ENCODE measurements at regions not wholly inside any gene's neighbourhood (a gene's known extent, or its start where the extent isn't known, plus 50 kb on each side); places are given as distances from the start of the nearest gene placed in this dataset.

GRCh38 chr12:24172031-24172772 is 222.7 kb upstream of the SOX5 start (continued):
- TF ChIP-seq TFE3 (CRISPR knock-in tag; IDR thresholded peaks at IDR 0.05) (no peak), ZNF205 (CRISPR knock-in tag; IDR thresholded peaks at IDR 0.05) (no peak), REXO4 (CRISPR knock-in tag; IDR thresholded peaks at IDR 0.05; ENCODE audit: borderline replicate concordance) (no peak), ZNF136 (CRISPR knock-in tag; IDR thresholded peaks at IDR 0.05; ENCODE audit: low read depth) (no peak)

DNA sequence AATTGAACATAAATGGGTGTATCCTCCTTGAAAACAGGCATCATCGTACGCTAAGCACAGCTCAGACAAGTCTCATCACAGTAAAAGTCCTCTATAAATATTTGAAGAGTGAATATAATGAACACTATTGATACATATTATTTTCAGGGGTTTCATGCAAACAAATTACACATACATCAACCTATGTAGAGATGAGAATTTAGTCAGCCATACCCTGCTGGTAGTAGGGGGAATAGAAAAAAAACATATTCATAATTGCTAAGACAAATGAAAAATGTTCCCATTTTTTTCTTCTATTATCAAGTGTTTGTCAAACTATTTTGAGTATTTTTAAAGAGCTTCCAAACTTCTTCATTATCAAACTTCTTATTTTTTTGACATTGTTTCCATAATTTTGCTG is 205.6 kb upstream of the SOX5 start:
- FAIRE-seq: no peak
- CTCF ChIA-PET (ENCODE audit: low intra/inter-chr PET ratio, low total read pairs): no interaction called here
- no peak overlapping the region for H2AFZ ChIP-seq (ENCODE audit: low read length)
- H3K9me3 ChIP-seq (ENCODE audit: low read length): no peaks in the 10 kb centered on the region
- H3K4me1 ChIP-seq (ENCODE audit: insufficient read depth, low read length): no peaks in the 10 kb centered on the region
- H3K79me2 ChIP-seq (ENCODE audit: insufficient read depth, low read length): no peaks in the 10 kb centered on the region
- ATAC-seq: no peak
- H3K27ac ChIP-seq (ENCODE audit: extremely low read length, insufficient read depth, low read length): no peak overlapping the region
- TF ChIP-seq MEIS2 (CRISPR knock-in tag; IDR thresholded peaks at IDR 0.05) (no peak), MXD4 (CRISPR knock-in tag; IDR thresholded peaks at IDR 0.05) (no peak), ZNF768 (CRISPR knock-in tag; IDR thresholded peaks at IDR 0.05) (no peak)
- TF ChIP-seq, protein P1, sequence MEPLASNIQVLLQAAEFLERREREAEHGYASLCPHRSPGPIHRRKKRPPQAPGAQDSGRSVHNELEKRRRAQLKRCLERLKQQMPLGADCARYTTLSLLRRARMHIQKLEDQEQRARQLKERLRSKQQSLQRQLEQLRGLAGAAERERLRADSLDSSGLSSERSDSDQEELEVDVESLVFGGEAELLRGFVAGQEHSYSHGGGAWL (CRISPR knock-in tag; IDR thresholded peaks at IDR 0.05): no peak
- TF ChIP-seq, protein P2, sequence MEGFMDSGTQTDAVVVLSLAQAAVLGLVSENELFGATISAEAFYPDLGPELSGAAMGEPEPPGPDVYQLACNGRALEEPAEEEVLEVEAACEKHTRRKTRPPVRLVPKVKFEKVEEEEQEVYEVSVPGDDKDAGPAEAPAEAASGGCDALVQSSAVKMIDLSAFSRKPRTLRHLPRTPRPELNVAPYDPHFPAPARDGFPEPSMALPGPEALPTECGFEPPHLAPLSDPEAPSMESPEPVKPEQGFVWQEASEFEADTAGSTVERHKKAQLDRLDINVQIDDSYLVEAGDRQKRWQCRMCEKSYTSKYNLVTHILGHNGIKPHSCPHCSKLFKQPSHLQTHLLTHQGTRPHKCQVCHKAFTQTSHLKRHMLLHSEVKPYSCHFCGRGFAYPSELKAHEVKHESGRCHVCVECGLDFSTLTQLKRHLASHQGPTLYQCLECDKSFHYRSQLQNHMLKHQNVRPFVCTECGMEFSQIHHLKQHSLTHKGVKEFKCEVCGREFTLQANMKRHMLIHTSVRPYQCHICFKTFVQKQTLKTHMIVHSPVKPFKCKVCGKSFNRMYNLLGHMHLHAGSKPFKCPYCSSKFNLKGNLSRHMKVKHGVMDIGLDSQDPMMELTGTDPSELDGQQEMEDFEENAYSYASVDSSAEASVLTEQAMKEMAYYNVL (CRISPR knock-in tag; IDR thresholded peaks at IDR 0.05; ENCODE audit: borderline replicate concordance): no peak
- TF ChIP-seq, protein P3, sequence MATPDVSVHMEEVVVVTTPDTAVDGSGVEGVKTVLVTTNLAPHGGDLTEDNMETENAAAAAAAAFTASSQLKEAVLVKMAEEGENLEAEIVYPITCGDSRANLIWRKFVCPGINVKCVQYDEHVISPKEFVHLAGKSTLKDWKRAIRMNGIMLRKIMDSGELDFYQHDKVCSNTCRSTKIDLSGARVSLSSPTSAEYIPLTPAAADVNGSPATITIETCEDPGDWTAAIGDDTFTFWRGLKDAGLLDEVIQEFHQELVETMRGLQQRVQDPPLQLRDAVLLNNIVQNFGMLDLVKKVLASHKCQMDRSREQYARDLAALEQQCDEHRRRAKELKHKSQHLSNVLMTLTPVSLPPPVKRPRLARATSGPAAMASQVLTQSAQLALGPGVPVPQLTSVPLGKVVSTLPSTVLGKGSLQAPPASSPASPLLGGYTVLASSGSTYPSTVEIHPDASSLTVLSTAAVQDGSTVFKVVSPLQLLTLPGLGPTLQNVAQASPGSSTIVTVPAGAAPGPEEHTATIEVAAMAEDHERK (CRISPR knock-in tag; IDR thresholded peaks at IDR 0.05; ENCODE audit: low read depth): no peak
- DNase-seq (ENCODE audit: low spot score): no peak
- WGBS (ENCODE audit: low lambda C conversion rate): 79% methylated on average over 2 of the region's 2 CpGs
- H3K4me3 ChIP-seq (replicated peaks in 1 of 3; ENCODE audit: insufficient read depth in 1 of 3, low read depth in 2 of 3, low read length in 3 of 3): no peak overlapping the region
- H3K36me3 ChIP-seq (replicated peaks in 1 of 2; ENCODE audit: control insufficient read depth in 1 of 2, insufficient read depth in 2 of 2, low read length in 2 of 2): no peaks in the 10 kb centered on the region
- no peak overlapping the region for H3K9ac ChIP-seq (ENCODE audit: insufficient read depth, low read depth, low read length)
- no peaks in the 10 kb centered on the region for H4K20me1 ChIP-seq (ENCODE audit: insufficient read depth, low read length)
- in situ Hi-C loops (cut with HindIII; ENCODE audit: extremely low pct_ligation_motif_present, low pct_unique_long_range_greater_than_20kb): no loop called here
- no TSS peak for BruUV-seq (replicated peaks)
- no peaks in the 10 kb centered on the region for H3K27me3 ChIP-seq (ENCODE audit: control insufficient read depth in 1 of 2, insufficient read depth in 2 of 2, low read length in 2 of 2)
- H3K4me2 ChIP-seq (ENCODE audit: low read depth, low read length): no peak overlapping the region
- POLR2A ChIA-PET: no interaction called here
- intact Hi-C loops (cut with micrococcal nuclease; ENCODE audit: unreplicated experiment): no loop called here

All from HepG2 (cell line).